ENCODE measurements at regions not wholly inside any gene's neighbourhood (a gene's known extent, or its start where the extent isn't known, plus 50 kb on each side); places are given as distances from the start of the nearest gene placed in this dataset.

DNA sequence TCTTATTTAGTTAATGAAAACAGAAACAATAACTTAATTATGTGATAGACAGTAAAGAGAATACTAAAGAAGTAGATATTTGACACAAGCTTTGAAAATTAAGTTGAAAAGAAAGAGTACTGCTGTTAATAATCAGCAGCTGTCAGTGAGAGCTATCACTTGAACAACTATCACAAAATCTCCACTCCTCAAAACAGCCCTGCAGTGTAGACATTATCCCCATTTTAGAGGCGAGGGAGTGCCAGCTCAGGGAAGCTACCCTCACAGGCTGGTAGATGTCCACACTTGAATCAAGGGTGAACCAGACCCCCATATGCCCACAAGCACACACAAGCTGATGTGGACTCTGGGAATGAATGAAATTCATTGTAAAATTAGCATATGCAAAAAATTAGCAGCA lies 248.8 kb downstream of the RHOU start:
- TF ChIP-seq, protein P1, sequence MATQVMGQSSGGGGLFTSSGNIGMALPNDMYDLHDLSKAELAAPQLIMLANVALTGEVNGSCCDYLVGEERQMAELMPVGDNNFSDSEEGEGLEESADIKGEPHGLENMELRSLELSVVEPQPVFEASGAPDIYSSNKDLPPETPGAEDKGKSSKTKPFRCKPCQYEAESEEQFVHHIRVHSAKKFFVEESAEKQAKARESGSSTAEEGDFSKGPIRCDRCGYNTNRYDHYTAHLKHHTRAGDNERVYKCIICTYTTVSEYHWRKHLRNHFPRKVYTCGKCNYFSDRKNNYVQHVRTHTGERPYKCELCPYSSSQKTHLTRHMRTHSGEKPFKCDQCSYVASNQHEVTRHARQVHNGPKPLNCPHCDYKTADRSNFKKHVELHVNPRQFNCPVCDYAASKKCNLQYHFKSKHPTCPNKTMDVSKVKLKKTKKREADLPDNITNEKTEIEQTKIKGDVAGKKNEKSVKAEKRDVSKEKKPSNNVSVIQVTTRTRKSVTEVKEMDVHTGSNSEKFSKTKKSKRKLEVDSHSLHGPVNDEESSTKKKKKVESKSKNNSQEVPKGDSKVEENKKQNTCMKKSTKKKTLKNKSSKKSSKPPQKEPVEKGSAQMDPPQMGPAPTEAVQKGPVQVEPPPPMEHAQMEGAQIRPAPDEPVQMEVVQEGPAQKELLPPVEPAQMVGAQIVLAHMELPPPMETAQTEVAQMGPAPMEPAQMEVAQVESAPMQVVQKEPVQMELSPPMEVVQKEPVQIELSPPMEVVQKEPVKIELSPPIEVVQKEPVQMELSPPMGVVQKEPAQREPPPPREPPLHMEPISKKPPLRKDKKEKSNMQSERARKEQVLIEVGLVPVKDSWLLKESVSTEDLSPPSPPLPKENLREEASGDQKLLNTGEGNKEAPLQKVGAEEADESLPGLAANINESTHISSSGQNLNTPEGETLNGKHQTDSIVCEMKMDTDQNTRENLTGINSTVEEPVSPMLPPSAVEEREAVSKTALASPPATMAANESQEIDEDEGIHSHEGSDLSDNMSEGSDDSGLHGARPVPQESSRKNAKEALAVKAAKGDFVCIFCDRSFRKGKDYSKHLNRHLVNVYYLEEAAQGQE (IDR thresholded peaks at IDR 0.05) = no peak
- TF ChIP-seq, protein P2, sequence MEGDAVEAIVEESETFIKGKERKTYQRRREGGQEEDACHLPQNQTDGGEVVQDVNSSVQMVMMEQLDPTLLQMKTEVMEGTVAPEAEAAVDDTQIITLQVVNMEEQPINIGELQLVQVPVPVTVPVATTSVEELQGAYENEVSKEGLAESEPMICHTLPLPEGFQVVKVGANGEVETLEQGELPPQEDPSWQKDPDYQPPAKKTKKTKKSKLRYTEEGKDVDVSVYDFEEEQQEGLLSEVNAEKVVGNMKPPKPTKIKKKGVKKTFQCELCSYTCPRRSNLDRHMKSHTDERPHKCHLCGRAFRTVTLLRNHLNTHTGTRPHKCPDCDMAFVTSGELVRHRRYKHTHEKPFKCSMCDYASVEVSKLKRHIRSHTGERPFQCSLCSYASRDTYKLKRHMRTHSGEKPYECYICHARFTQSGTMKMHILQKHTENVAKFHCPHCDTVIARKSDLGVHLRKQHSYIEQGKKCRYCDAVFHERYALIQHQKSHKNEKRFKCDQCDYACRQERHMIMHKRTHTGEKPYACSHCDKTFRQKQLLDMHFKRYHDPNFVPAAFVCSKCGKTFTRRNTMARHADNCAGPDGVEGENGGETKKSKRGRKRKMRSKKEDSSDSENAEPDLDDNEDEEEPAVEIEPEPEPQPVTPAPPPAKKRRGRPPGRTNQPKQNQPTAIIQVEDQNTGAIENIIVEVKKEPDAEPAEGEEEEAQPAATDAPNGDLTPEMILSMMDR (IDR thresholded peaks at IDR 0.05; ENCODE audit: low read depth, low read length, missing input control) = no peak
- TF ChIP-seq, protein P3, sequence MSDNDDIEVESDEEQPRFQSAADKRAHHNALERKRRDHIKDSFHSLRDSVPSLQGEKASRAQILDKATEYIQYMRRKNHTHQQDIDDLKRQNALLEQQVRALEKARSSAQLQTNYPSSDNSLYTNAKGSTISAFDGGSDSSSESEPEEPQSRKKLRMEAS (IDR thresholded peaks at IDR 0.05) = no peak
- no peak for TF ChIP-seq FOXA1 (IDR thresholded peaks at IDR 0.05)
- TF ChIP-seq SP1 (IDR thresholded peaks at IDR 0.05) = no peak
- no peak for TF ChIP-seq RAD21 (IDR thresholded peaks at IDR 0.05)
- no peak for TF ChIP-seq YY1 (IDR thresholded peaks at IDR 0.05)

All from liver (tissue), 3 donors.